ENCODE measurements at regions not wholly inside any gene's neighbourhood (a gene's known extent, or its start where the extent isn't known, plus 50 kb on each side); places are given as distances from the start of the nearest gene placed in this dataset.

DNA sequence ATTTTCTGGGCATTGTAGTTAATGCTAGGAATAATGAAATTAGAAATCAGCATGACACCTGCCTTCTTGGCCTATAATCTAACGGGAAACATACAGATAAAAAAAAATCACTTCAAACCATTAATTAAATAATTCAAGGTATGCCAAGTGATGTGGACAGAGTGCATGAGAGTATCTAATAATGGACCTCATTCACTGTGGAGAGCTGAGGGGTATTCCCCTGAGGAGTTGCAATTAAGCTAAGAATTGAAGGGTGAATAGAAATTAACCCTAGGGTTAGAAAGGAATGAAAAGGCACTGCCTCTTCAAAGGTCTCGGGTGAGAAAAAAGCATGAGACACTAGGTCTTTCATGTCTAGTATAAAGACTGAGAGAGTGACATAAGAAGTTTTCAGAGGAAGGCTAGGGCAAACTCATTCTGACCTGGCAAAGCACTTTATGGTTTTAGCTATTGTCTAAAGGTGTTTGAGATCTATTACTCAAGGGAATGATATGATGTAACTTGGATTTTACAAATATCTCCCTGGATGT is 466.1 kb downstream of the KCNT2 start:
- no TSS peak for BruUV-seq (replicated peaks)
- Histone ChIP-seq H3K27ac (ENCODE audit: insufficient read depth, low read depth, low read length) (no peak overlapping the region), H3K4me1 (ENCODE audit: control insufficient read depth, extremely low read depth, insufficient read depth, low read length) (no peaks in the 10 kb centered on the region), H3K36me3 (ENCODE audit: control insufficient read depth in 2 of 2, extremely low read depth in 1 of 2, insufficient read depth in 2 of 2, low read length in 2 of 2) (no peaks in the 10 kb centered on the region), H3K9me3 (replicated peaks; ENCODE audit: control insufficient read depth, insufficient read depth, low read length) (no peaks in the 10 kb centered on the region), H2AFZ (ENCODE audit: low read depth, low read length) (no peak overlapping the region), H4K20me1 (replicated peaks; ENCODE audit: control insufficient read depth, extremely low read depth, insufficient read depth, low read length) (no peaks in the 10 kb centered on the region), H3K27me3 (ENCODE audit: control insufficient read depth in 2 of 2, insufficient read depth in 2 of 2, low read length in 2 of 2) (no peaks in the 10 kb centered on the region), H3K9me1 (replicated peaks; ENCODE audit: control insufficient read depth, extremely low read depth, insufficient read depth, low read length) (no peaks in the 10 kb centered on the region), H3K4me2 (ENCODE audit: insufficient read depth, low read length) (no peak overlapping the region), H3K9ac (replicated peaks; ENCODE audit: extremely low read depth, insufficient read depth, low read length) (no peak overlapping the region), H3K79me2 (ENCODE audit: control insufficient read depth, insufficient read depth, low read length) (no peaks in the 10 kb centered on the region), H3K4me3 (replicated peaks in 1 of 3; ENCODE audit: insufficient read depth in 1 of 3, low read depth in 1 of 3, low read length in 3 of 3) (no peak overlapping the region)
- POLR2A ChIA-PET, result no interaction called here
- TF ChIP-seq, protein P1, sequence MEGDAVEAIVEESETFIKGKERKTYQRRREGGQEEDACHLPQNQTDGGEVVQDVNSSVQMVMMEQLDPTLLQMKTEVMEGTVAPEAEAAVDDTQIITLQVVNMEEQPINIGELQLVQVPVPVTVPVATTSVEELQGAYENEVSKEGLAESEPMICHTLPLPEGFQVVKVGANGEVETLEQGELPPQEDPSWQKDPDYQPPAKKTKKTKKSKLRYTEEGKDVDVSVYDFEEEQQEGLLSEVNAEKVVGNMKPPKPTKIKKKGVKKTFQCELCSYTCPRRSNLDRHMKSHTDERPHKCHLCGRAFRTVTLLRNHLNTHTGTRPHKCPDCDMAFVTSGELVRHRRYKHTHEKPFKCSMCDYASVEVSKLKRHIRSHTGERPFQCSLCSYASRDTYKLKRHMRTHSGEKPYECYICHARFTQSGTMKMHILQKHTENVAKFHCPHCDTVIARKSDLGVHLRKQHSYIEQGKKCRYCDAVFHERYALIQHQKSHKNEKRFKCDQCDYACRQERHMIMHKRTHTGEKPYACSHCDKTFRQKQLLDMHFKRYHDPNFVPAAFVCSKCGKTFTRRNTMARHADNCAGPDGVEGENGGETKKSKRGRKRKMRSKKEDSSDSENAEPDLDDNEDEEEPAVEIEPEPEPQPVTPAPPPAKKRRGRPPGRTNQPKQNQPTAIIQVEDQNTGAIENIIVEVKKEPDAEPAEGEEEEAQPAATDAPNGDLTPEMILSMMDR (IDR thresholded peaks at IDR 0.05; ENCODE audit: extremely low read depth in 1 of 2, insufficient read depth in 1 of 2, low read depth in 1 of 2, low read length in 2 of 2), result no peak
- no peak for TF ChIP-seq MAX (IDR thresholded peaks at IDR 0.05; ENCODE audit: insufficient read depth, insufficient read length)
- TF ChIP-seq JUN (IDR thresholded peaks at IDR 0.05; ENCODE audit: borderline replicate concordance, insufficient read depth, insufficient read length, low read depth), result no peak
- TF ChIP-seq POLR2AphosphoS5 (IDR thresholded peaks at IDR 0.05; ENCODE audit: insufficient read depth, low read depth, low read length), result no peak
- TF ChIP-seq EZH2 (IDR thresholded peaks at IDR 0.05; ENCODE audit: borderline replicate concordance, low read depth, low read length, severe bottlenecking), result no peak
- no peak for TF ChIP-seq POLR2A (IDR thresholded peaks at IDR 0.05; ENCODE audit: low read depth, low read length)
- no peak for TF ChIP-seq GATA2 (IDR thresholded peaks at IDR 0.05; ENCODE audit: insufficient read depth, insufficient read length, low read depth, low read length)
- TF ChIP-seq FOS (IDR thresholded peaks at IDR 0.05; ENCODE audit: borderline replicate concordance, insufficient read depth, low read length), result no peak
- TF ChIP-seq MYC (IDR thresholded peaks at IDR 0.05; ENCODE audit: low read depth, low read length), result no peak
- dilution Hi-C loops (cut with MboI; ENCODE audit: extremely low pct_ligation_motif_present, low sequenced_read_pairs) (no loop called here), intact Hi-C loops (cut with micrococcal nuclease) (no loop called here)
- CTCF ChIA-PET, result interaction anchor here (1.3 to 2.3 kb wide), 3 partner anchors 10 to 518 kb away, joined by 3 to 8 read pairs (median 4); no protein-coding TSS in a partner anchor
- FAIRE-seq (no peak), DNase-seq (ENCODE audit: low read depth, low spot score) (no peak)
